NCI-H748 (cell line): ENCODE measurements at regions not wholly inside any gene's neighbourhood (a gene's known extent, or its start where the extent isn't known, plus 50 kb on each side); places are given as distances from the start of the nearest gene placed in this dataset.
"Not testable (repeated sequence)": the region's sequence is repeated elsewhere in the genome, so short reads cannot be mapped to it uniquely, and the experiment has no call there.

Experiments
- DNase-seq: peaks from one replicate; lab custom pipeline; 2025; ENCODE audit not compliant: unreplicated experiment; lab: John Stamatoyannopoulos, UW

GRCh38 chr1:163472651-163473248 is 151.0 kb downstream of the NUF2 start:
- peak; percentile 74 for DNase-seq

- DNase-seq = no peak
Measured at GRCh38 chr1:163477276-163477830, 155.6 kb downstream of the NUF2 start.

DNA sequence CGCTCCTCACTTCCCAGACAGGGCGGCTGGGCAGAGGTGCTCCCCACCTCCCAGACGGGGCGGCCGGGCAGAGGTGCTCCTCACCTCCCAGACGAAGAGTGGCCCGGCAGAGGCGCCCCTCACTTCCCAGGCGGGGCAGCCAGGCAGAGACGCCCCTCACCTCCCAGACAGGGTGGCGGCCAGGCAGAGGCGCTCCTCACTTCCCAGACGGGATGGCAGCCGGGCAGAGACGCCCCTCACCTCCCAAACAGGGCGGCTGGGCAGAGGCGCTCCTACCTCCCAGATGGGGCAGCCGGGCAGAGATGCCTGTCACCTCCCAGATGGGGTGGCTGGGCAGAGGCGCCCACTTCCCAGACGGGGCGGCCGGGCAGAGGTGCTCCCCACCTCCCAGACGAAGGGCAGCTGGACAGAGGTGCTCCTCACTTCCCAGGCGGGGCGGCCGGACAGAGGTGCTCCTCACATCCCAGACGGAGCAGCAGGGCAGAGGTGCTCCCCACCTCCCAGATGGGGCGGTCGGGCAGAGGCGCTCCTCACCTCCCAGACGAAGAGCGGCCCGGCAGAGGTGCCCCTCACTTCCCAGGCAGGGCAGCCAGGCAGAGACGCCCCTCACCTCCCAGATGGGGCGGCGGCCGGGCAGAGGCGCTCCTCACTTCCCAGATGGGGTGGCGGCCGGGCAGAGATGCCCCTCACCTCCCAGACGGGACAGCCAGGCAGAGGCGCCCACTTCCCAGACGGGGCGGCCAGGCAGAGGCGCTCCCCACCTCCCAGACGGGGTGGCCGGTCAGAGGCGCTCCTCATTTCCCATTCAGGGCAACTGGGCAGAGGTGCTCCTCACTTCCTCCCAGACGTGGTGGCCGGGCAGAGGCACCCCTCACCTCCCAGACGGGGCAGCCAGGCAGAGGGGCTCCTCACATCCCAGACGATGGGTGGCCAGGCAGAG is 176.9 kb downstream of the NUF2 start:
- not testable (repeated sequence) for DNase-seq

- no peak for DNase-seq
Measured at GRCh38 chr1:163504331-163504978, 182.7 kb downstream of the NUF2 start.

- DNase-seq = no peak
Measured at GRCh38 chr1:163509114-163509513, 187.4 kb downstream of the NUF2 start.

DNA sequence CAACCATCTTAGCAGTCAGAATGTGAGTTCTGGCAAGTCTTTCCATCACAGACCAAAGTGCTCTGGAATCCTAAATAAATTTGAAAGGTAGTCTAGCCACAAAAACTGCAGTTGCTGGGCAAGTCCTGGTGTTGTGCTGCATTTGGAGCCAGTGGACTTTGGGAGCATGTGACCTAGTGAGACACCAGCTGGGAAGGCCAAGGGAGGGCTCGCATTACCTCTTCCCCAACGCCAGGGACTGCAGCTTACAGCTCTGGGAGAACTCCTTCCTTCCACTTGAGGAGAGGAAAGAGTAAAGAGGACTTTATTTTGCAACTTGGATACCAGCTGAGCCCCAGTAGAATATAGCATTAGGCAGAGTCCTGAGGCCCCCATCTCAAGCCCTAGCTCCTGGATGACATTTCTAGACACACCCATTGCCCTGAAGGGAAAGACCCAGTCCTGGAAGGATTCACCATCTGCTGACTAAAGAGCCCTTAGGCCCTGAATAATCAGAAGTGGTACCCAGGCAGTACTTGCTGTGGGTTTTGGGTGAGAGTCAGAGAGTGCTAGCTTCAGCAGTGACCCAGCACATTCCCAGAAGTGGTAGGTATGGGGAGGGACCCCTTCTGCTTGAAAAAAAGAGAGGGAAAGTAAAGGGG is 190.7 kb downstream of the NUF2 start:
- DNase-seq = no peak

DNA sequence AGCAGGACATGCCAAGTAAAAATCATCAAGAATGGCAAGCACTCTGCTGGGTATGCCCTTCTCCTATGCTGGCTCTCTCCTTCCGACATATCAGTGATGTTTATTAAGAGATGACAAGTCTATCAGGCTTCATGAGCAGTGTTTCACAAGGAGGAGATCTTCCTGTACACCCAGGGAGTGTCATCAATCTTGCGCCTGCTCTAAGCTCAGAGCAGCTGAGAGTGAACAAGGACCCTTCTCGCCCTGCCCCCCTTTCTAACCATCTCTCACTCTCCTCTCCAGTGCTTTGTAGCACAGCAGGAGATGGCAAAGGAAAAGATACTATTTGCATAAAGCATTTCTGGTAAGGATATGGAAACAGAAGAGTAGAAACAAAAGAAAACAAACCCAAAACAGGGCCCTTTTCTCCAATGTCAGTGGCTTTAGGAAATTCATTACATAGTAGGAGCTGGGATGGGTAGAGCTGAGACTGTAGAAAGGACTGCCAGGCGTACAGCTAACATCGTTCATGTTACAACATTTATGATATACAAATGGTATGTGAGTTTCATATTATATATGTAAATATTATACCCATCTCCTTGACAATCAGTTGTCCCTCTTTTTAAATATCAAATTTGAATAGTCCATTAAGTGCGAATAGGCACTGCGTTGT is 201.7 kb downstream of the NUF2 start:
- no peak for DNase-seq

DNA sequence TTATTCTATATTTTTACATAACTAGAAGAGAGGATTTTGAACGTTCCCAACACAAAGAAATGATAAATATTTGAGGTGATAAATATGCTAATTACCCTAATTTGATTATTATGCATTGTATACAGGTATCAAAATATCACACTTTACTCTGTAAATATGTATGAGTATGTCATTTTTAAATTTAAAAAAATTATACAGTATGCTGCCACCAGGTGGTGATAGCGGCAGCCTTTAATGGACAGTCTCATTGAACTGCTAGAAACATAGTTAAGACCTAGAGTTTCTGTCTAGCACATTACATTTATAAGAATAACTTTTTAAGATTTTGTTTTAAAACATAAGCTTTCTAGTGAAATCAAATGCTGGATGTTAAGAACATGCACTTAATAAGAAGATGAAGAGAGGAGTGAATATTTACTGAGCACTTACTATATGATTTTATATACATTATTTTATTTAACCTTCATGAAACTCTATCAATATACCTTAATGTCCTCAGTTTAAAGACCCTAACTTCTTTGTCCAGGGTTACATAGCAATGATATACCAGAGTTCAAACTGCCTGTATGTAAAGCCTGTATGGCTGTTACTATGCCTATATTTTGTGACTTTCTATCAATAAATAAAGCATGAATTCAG is 207.1 kb downstream of the NUF2 start:
- peak; percentile 28 for DNase-seq

GRCh38 chr1:163531345-163531744 is 209.6 kb downstream of the NUF2 start:
- DNase-seq = no peak

DNA sequence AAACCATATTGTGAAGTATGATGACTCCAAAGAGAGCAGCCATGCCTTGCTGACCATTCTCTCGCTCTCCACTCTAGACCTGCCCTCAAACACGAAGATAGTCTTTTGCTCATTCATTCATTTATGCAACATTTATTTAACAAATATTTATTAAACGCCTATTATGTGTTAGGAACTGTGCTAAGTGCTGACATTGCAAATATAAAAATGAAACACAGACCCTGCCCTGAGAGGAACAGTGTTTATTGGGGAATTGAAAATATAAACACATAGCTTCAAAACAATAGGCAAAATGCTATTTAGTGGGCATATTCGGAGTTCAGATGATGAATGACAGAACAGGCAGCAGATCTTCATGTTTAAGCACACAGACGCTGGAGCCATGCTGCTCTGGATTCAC is 213.6 kb downstream of the NUF2 start:
- DNase-seq = no peak

GRCh38 chr1:163535807-163536206 is 214.1 kb downstream of the NUF2 start:
- peak; percentile 52 for DNase-seq

DNA sequence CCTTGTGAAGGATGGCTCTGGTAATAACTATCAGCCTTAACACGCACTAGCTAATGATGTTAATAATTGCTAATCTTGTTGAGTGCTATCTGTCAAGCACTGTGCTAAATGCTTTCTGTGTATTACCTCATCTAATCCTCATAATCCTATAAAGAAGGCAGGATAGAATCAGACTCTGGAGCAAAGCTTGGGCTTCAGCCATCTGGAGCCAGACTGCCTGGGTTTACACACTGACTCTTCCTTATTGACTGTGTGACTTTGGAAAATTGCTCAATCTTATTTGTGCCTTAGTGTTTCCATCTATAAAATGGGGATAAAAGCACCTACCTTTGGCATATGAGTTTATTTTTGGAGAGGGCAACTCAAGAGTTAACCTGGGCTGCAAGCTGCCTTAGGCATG is 216.1 kb downstream of the NUF2 start:
- DNase-seq = no peak

DNA sequence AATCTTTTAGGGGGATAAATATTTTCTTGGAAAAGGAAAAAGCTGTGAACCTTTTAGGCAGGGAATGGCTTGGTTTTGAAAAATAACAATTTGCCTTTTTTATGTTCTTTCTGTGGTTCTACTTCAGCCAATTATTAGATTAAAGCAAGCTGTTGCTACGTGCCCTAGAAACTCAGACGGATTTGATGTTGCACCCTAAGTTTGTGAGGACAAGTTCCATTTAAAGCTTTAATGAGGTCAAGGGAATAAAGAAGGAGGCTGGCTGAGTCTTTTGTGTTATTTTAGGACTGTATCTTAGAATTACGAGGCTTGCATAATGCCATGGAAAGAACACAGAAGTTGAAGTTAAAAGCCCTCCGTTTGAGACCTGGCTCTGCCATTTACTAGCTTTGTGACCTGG is 216.9 kb downstream of the NUF2 start:
- DNase-seq = no peak

DNA sequence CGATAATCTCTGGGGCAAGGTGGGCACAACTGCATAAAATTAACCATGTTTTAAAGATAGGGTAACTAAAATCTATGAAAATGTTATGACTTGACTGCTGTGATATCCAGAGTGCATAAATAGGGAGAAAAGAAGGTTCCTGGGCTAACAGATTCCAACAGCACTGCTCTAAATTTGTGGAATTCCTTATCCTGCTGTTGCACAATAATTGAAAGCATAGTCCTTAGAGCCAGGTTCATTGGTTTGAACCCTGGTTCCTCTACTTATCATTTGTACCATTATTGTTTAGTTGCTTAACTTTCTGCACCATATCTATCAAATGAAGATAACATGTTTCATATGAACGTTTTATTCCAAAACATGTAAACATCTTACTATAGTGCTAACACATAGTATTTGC is 219.0 kb downstream of the NUF2 start:
- DNase-seq = no peak

DNA sequence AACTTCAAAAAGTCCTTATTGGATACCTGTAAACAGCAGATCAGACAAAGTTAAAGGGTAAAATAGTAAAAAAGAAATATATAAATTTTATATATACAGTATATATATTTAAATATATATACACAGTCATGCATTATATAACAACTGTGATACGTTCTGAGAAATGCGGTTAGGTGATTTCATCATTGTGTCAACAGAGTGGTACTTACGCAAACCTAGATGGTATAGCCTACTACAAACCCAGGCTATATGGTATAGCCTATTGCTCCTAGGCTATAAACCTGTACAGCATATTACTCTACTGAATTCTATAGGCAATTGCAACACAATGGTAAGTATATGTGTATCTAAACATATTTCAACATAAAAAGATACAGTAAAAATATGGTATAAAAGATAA is 222.7 kb downstream of the NUF2 start:
- DNase-seq = no peak

DNA sequence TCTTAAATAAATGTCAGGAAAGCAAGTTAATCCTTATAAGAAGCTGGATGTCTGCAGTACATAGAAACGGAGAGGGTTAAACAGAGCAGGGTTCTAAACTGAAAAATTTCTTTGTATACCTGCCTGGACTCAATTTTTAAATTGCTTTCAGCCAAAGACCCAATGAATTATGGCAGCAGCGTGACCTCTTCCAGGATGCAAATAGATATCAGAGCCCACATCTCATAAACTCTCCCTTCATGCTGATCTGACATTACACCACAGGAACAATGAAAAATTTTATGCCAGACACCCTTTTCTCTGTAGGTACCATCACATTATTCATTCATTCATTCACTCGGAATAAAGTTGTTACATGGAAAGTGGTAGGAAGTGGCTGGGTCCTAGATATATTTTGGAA is 236.4 kb downstream of the NUF2 start:
- no peak for DNase-seq

- DNase-seq = peak; percentile 91
Measured at GRCh38 chr1:163561580-163562295, 240.0 kb downstream of the NUF2 start.

GRCh38 chr1:163562355-163562754 is 240.6 kb downstream of the NUF2 start:
- no peak for DNase-seq

DNA sequence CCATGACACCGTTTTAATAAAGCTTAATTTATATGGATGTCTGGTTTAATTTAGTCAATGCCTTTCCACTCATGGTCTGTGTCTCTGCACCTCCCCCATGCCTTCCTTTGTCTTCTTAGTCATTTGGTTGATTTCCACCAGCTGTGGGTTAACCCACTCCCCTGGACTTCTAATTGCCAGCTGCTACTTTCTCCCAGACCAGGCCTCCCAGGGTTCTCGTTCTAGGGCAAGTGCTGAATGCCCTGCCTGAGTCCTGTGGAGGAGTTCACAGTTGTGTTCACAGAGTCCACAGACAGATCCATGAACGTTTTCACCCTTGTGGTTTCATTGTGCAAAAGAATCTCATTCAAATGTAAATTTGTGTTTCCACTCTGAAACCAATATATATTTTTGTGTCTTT is 243.4 kb downstream of the NUF2 start:
- peak; percentile 23 for DNase-seq

DNA sequence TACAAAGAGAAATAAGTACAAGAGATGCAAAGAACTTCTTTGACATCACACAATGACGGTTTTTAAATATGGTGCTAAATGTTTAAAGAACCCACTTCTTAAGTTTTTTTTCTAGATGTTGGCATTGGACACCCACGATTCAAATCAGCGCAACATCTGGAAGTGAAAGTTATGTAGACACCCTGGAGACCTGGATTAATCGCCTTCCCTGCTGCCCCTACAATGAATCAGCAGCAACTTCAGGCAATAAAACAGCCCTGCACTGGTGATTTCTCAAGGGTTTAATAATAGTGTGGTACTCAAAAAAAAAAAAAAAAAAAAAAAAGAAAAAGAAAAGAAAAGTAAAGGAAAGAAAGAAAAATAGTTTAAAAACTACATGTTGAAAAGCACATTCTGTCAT is 248.3 kb downstream of the NUF2 start:
- no peak for DNase-seq
